ENCODE measurements at regions not wholly inside any gene's neighbourhood (a gene's known extent, or its start where the extent isn't known, plus 50 kb on each side); places are given as distances from the start of the nearest gene placed in this dataset.

DNA sequence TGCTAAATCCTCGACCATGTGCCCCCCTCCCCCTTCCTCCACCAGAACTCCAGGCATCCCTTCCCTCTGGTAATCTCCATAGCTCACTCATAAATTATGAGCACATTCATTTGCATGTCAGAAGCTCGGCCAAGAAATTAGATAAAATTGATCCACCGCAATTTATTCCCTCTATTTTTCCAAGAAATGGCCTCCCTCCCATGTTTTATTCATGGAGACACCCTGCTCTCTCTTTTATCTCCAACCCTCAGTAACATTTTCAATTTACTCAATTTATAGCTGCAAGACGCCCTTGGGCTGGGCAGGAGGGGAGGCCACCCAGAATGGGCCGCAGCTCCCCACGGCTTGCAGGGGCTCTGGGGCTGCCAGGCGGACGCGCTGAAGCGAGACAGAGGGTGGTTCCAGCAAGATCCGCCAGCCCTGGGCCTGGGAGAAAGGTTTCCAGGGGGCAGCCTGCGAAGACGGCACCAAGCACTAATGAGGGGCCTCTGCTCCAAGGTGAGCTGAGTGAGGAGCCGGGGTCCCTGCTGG, 54.7 kb upstream of the ZNF423 start:
- Histone ChIP-seq H3K79me2 (ENCODE audit: control insufficient read depth, low read length) (no peaks in the 10 kb centered on the region), H3K27me3 (ENCODE audit: control insufficient read depth, low read length) (no peaks in the 10 kb centered on the region), H3K4me2 (ENCODE audit: low read length) (no peak overlapping the region), H3K36me3 (ENCODE audit: control insufficient read depth, low read length) (no peaks in the 10 kb centered on the region), H3K9me3 (ENCODE audit: control insufficient read depth, insufficient read depth, low read length) (no peaks in the 10 kb centered on the region), H3F3A (ENCODE audit: control insufficient read depth, insufficient read depth) (no peaks in the 10 kb centered on the region), H3K4me3 (ENCODE audit: low read length) (no peak overlapping the region), H3K27ac (ENCODE audit: low read depth, low read length) (no peak overlapping the region), H4K20me1 (ENCODE audit: control insufficient read depth, insufficient read depth, low read depth, low read length) (no peaks in the 10 kb centered on the region), H3K4me1 (ENCODE audit: control insufficient read depth, low read length) (no peaks in the 10 kb centered on the region), H3K9me2 (replicated peaks; ENCODE audit: control insufficient read depth, low read length) (no peaks in the 10 kb centered on the region)
- no peak for TF ChIP-seq EZH2phosphoT487 (IDR thresholded peaks at IDR 0.05; ENCODE audit: borderline replicate concordance, low read length)
- TF ChIP-seq, protein P1, sequence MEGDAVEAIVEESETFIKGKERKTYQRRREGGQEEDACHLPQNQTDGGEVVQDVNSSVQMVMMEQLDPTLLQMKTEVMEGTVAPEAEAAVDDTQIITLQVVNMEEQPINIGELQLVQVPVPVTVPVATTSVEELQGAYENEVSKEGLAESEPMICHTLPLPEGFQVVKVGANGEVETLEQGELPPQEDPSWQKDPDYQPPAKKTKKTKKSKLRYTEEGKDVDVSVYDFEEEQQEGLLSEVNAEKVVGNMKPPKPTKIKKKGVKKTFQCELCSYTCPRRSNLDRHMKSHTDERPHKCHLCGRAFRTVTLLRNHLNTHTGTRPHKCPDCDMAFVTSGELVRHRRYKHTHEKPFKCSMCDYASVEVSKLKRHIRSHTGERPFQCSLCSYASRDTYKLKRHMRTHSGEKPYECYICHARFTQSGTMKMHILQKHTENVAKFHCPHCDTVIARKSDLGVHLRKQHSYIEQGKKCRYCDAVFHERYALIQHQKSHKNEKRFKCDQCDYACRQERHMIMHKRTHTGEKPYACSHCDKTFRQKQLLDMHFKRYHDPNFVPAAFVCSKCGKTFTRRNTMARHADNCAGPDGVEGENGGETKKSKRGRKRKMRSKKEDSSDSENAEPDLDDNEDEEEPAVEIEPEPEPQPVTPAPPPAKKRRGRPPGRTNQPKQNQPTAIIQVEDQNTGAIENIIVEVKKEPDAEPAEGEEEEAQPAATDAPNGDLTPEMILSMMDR (IDR thresholded peaks at IDR 0.05; ENCODE audit: low read depth, low read length, poor library complexity, severe bottlenecking): no peak

DNA sequence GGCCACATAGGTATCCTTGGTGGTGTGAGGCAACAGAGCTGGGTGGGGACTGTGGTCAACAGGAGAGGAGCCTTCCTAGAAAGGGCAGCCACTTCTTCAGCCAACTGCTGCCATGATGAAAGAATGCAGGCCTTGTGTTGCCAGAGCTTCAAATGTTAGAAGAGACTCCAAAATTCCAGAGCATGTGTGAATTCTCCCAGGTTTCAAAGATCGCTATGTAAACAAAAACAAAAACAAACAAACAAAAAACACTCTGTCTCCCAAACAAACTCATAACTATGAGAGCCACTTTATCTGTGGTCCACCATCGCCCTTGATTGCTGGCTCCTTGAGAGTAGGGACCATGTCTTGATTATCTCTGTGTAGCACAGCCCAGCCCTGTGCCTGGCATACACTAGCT, 55.5 kb upstream of the ZNF423 start:
- TF ChIP-seq EZH2phosphoT487 (IDR thresholded peaks at IDR 0.05; ENCODE audit: borderline replicate concordance, low read length): no peak
- TF ChIP-seq, protein P1 (IDR thresholded peaks at IDR 0.05; ENCODE audit: low read depth, low read length, poor library complexity, severe bottlenecking): no peak
- Histone ChIP-seq H3K9me3 (ENCODE audit: control insufficient read depth, insufficient read depth, low read length) (no peaks in the 10 kb centered on the region), H3K79me2 (ENCODE audit: control insufficient read depth, low read length) (no peaks in the 10 kb centered on the region), H4K20me1 (ENCODE audit: control insufficient read depth, insufficient read depth, low read depth, low read length) (no peaks in the 10 kb centered on the region), H3F3A (ENCODE audit: control insufficient read depth, insufficient read depth) (no peaks in the 10 kb centered on the region), H3K4me2 (ENCODE audit: low read length) (no peak overlapping the region), H3K27ac (ENCODE audit: low read depth, low read length) (no peak overlapping the region), H3K4me3 (ENCODE audit: low read length) (no peak overlapping the region), H3K9me2 (replicated peaks; ENCODE audit: control insufficient read depth, low read length) (no peaks in the 10 kb centered on the region), H3K4me1 (ENCODE audit: control insufficient read depth, low read length) (no peaks in the 10 kb centered on the region), H3K27me3 (ENCODE audit: control insufficient read depth, low read length) (no peaks in the 10 kb centered on the region), H3K36me3 (ENCODE audit: control insufficient read depth, low read length) (no peaks in the 10 kb centered on the region)

DNA sequence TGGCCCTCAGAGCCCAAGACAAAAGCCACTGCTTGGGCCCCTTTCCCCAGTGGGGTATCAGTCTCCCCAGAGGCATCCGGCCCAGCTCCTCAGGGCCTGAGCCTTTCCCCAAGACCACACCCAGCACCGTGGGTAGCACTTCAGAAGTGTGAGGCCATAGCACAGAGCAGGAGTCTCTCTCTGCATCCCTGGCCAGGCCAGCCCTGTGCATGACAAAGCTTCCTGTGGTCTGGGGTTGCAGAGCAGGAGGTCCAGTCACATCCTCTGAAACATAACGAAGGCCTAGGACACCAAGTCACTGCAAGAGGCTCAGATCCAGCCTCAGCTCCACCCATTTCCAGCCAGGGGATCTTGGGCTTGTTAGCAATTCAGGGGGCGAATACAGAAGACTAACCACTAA, 56.8 kb upstream of the ZNF423 start:
- no peaks in the 10 kb centered on the region for H3K79me2 ChIP-seq (ENCODE audit: control insufficient read depth, low read length)
- H4K20me1 ChIP-seq (ENCODE audit: control insufficient read depth, insufficient read depth, low read depth, low read length): no peaks in the 10 kb centered on the region
- no peaks in the 10 kb centered on the region for H3K4me1 ChIP-seq (ENCODE audit: control insufficient read depth, low read length)
- no peaks in the 10 kb centered on the region for H3K9me2 ChIP-seq (replicated peaks; ENCODE audit: control insufficient read depth, low read length)
- no peak overlapping the region for H3K4me3 ChIP-seq (ENCODE audit: low read length)
- no peak overlapping the region for H3K4me2 ChIP-seq (ENCODE audit: low read length)
- TF ChIP-seq EZH2phosphoT487 (IDR thresholded peaks at IDR 0.05; ENCODE audit: borderline replicate concordance, low read length): no peak
- TF ChIP-seq, protein P1 (IDR thresholded peaks at IDR 0.05; ENCODE audit: low read depth, low read length, poor library complexity, severe bottlenecking): no peak
- no peaks in the 10 kb centered on the region for H3K36me3 ChIP-seq (ENCODE audit: control insufficient read depth, low read length)
- H3K27me3 ChIP-seq (ENCODE audit: control insufficient read depth, low read length): no peaks in the 10 kb centered on the region
- no peaks in the 10 kb centered on the region for H3F3A ChIP-seq (ENCODE audit: control insufficient read depth, insufficient read depth)
- no peak overlapping the region for H3K27ac ChIP-seq (ENCODE audit: low read depth, low read length)
- H3K9me3 ChIP-seq (ENCODE audit: control insufficient read depth, insufficient read depth, low read length): no peaks in the 10 kb centered on the region
